IMR-90 (cell line): ENCODE measurements at regions not wholly inside any gene's neighbourhood (a gene's known extent, or its start where the extent isn't known, plus 50 kb on each side); places are given as distances from the start of the nearest gene placed in this dataset.

Experiments
- ATAC-seq: fragments of 200-7000 bp; cut with Tn5 transposase; 2 replicates; pipeline ENCODE4 v1.9.1; 2020; ENCODE audit warnings: low read depth, mild to moderate bottlenecking, moderate library complexity
- BruUV-seq: library from RNA; stranded (reverse); fragments of 400-500 nt; replicated peaks from 2 replicates; lab custom pipeline; 2021; lab: Mats Ljungman, UMichigan
- CTCF ChIA-PET: fragments of 300-600 bp; formaldehyde crosslinking; extraction: SDS; loops from one replicate; lab custom pipeline; 2021; ENCODE audit warnings: antibody characterized with exemption; lab: Yijun Ruan, JAX
- POLR2A ChIA-PET: fragments of 300-600 bp; sonication (Branson Sonifier 250); formaldehyde crosslinking; loops from one replicate; lab custom pipeline; 2022; ENCODE audit warnings: antibody characterized with exemption; ENCODE audit not compliant: unreplicated experiment; lab: Charles Lee
- DNase-seq: peaks from one replicate; pipeline ENCODE4 v3.0.0; 2013
- H2AFZ ChIP-seq: replicated peaks from 2 replicates; pipeline ENCODE3; 2013; ENCODE audit warnings: low read length, mild to moderate bottlenecking; ENCODE audit not compliant: poor library complexity
- H2AK5ac ChIP-seq: 2 replicates; pipeline ENCODE4 v1.6.1; 2013; ENCODE audit warnings: low read depth, low read length, inconsistent platforms
- H2AK9ac ChIP-seq: replicated peaks from 2 replicates; pipeline ENCODE3; 2013; ENCODE audit warnings: mild to moderate bottlenecking, low read depth, low read length, moderate library complexity; ENCODE audit not compliant: poor library complexity
- H2BK120ac ChIP-seq: 2 replicates; pipeline ENCODE4 v1.6.1; 2013; ENCODE audit warnings: low read depth, low read length, inconsistent platforms
- H2BK15ac ChIP-seq: 3 replicates; pipeline ENCODE4 v1.6.1; 2013; ENCODE audit warnings: low read depth, low read length, inconsistent platforms
- H2BK20ac ChIP-seq: 2 replicates; pipeline ENCODE4 v1.6.1; 2013; ENCODE audit warnings: low read depth, mild to moderate bottlenecking, inconsistent platforms, low read length, moderate library complexity
- H2BK5ac ChIP-seq: 2 replicates; pipeline ENCODE4 v1.6.1; 2013; ENCODE audit warnings: mild to moderate bottlenecking, low read depth, low read length, inconsistent platforms; ENCODE audit not compliant: poor library complexity, severe bottlenecking
- H3K14ac ChIP-seq: replicated peaks from 2 replicates; pipeline ENCODE4 v1.6.1; 2013; ENCODE audit warnings: low read depth, low read length, inconsistent platforms
- H3K18ac ChIP-seq: 2 replicates; pipeline ENCODE4 v1.6.1; 2013; ENCODE audit warnings: low read depth, low read length, control low read depth
- H3K23ac ChIP-seq: 2 replicates; pipeline ENCODE4 v1.6.1; 2013; ENCODE audit warnings: low read depth, low read length, inconsistent platforms
- H3K27ac ChIP-seq: 2 replicates; pipeline ENCODE4 v1.5.1; 2013; ENCODE audit warnings: mild to moderate bottlenecking, control low read depth, low read length; ENCODE audit not compliant: insufficient read depth
- H3K27me3 ChIP-seq: 2 replicates; pipeline ENCODE4 v1.6.1; 2013; ENCODE audit warnings: low read length; ENCODE audit not compliant: control insufficient read depth, insufficient read depth
- H3K36me3 ChIP-seq: 2 replicates; pipeline ENCODE4 v1.6.1; 2013; ENCODE audit warnings: low read length, mixed read lengths; ENCODE audit not compliant: control insufficient read depth, insufficient read depth
- H3K4ac ChIP-seq: 2 replicates; pipeline ENCODE4 v1.6.1; 2013; ENCODE audit warnings: low read depth, low read length, inconsistent platforms
- H3K4me1 ChIP-seq: 2 replicates; pipeline ENCODE4 v1.6.1; 2013; ENCODE audit warnings: low read length, mixed read lengths; ENCODE audit not compliant: control insufficient read depth, insufficient read depth
- H3K4me2 ChIP-seq: 2 replicates; pipeline ENCODE4 v1.6.1; 2013; ENCODE audit warnings: low read depth, mild to moderate bottlenecking, control low read depth, low read length, moderate library complexity
- H3K4me3 ChIP-seq: 2 replicates; pipeline ENCODE4 v1.5.1; 2013; ENCODE audit warnings: low read depth, mild to moderate bottlenecking, control low read depth, low read length, moderate library complexity; ENCODE audit not compliant: insufficient read depth
- H3K56ac ChIP-seq: 2 replicates; pipeline ENCODE4 v1.6.1; 2013; ENCODE audit warnings: low read length, inconsistent platforms; ENCODE audit not compliant: insufficient read depth; ENCODE audit errors: extremely low read depth
- H3K79me1 ChIP-seq, 2 experiments: 2 replicates each; pipeline ENCODE4 v1.6.1; 2013; ENCODE audit warnings: low read length in 2 of 2, inconsistent platforms in 1 of 2, low read depth in 1 of 2
- H3K9ac ChIP-seq: 2 replicates; pipeline ENCODE4 v1.6.1; 2013; ENCODE audit warnings: low read depth, low read length, control low read depth
- H3K9me1 ChIP-seq: 2 replicates; pipeline ENCODE4 v1.6.1; 2013; ENCODE audit warnings: low read length, inconsistent platforms; ENCODE audit not compliant: insufficient read depth
- H3K9me3 ChIP-seq: 2 replicates; pipeline ENCODE4 v1.6.1; 2013; ENCODE audit warnings: low read length; ENCODE audit not compliant: control insufficient read depth, insufficient read depth
- H4K20me1 ChIP-seq: 2 replicates; pipeline ENCODE4 v1.6.1; 2013; ENCODE audit warnings: low read length, inconsistent platforms; ENCODE audit not compliant: insufficient read depth
- H4K5ac ChIP-seq: 2 replicates; pipeline ENCODE4 v1.6.1; 2013; ENCODE audit warnings: mild to moderate bottlenecking, low read depth, low read length, control low read depth
- H4K8ac ChIP-seq, 2 experiments: 2 replicates each; pipeline ENCODE4 v1.6.1; 2013; ENCODE audit warnings: low read depth in 2 of 2, low read length in 2 of 2, control low read depth in 1 of 2, inconsistent platforms in 1 of 2
- H4K91ac ChIP-seq: 2 replicates; pipeline ENCODE4 v1.6.1; 2013; ENCODE audit warnings: low read depth, low read length, inconsistent platforms; ENCODE audit not compliant: insufficient read depth
- BHLHE40 ChIP-seq: fragments of 150-350 bp; IDR thresholded peaks from 2 replicates; pipeline ENCODE4 v1.6.1; 2016; ENCODE audit warnings: mild to moderate bottlenecking, low read depth, low read length
- CEBPB ChIP-seq: IDR thresholded peaks from 2 replicates; pipeline ENCODE4 v1.6.1; 2012; ENCODE audit warnings: low read depth, low read length, improper control_type of control experiment
- ELK1 ChIP-seq: fragments of 150-350 bp; IDR thresholded peaks from 2 replicates; pipeline ENCODE4 v1.6.1; 2016; ENCODE audit warnings: low read depth, mild to moderate bottlenecking, low read length, moderate library complexity, borderline replicate concordance
- MAFK ChIP-seq: IDR thresholded peaks from 2 replicates; pipeline ENCODE4 v1.6.1; 2012; ENCODE audit warnings: low read depth, low read length, improper control_type of control experiment
- MAZ ChIP-seq: IDR thresholded peaks from 2 replicates; pipeline ENCODE4 v1.6.1; 2012; ENCODE audit warnings: low read depth, mild to moderate bottlenecking, low read length, improper control_type of control experiment, moderate library complexity, borderline replicate concordance
- MXI1 ChIP-seq: IDR thresholded peaks from 2 replicates; pipeline ENCODE4 v1.6.1; 2012; ENCODE audit warnings: low read depth, mild to moderate bottlenecking, low read length, moderate library complexity, borderline replicate concordance
- POLR2A ChIP-seq: IDR thresholded peaks from 2 replicates; pipeline ENCODE4 v1.6.1; 2012; ENCODE audit warnings: mild to moderate bottlenecking, low read depth, low read length
- RAD21 ChIP-seq: IDR thresholded peaks from 2 replicates; pipeline ENCODE4 v1.6.1; 2012; ENCODE audit warnings: low read length, improper control_type of control experiment
- RCOR1 ChIP-seq: IDR thresholded peaks from 2 replicates; pipeline ENCODE4 v1.6.1; 2012; ENCODE audit warnings: mild to moderate bottlenecking, low read length, improper control_type of control experiment; ENCODE audit not compliant: insufficient replicate concordance
- RFX5 ChIP-seq: IDR thresholded peaks from 2 replicates; pipeline ENCODE4 v1.8.0; 2012; ENCODE audit warnings: low read depth, mild to moderate bottlenecking, low read length, moderate library complexity
- SMC3 ChIP-seq: fragments of 150-350 bp; IDR thresholded peaks from 2 replicates; pipeline ENCODE4 v1.6.1; 2016; ENCODE audit warnings: low read depth, mild to moderate bottlenecking, antibody characterized with exemption, low read length, moderate library complexity
- USF2 ChIP-seq: fragments of 150-350 bp; IDR thresholded peaks from 2 replicates; pipeline ENCODE4 v1.6.1; 2017; ENCODE audit warnings: mild to moderate bottlenecking, antibody characterized with exemption, low read length, low read depth
- WGBS, 2 experiments: methylation state at CpG; one replicate each; pipeline versions ENCODE4 v1.1.5 to v1.1.7; 2013; ENCODE audit warnings: missing lambda C conversion rate in 2 of 2; ENCODE audit not compliant: insufficient read length in 1 of 2; ENCODE audit errors: extremely low coverage in 2 of 2; 5-methylcytosine and 5-hydroxymethylcytosine counted together
- dilution Hi-C: fragments of 300-500 bp; cut with HindIII; formaldehyde crosslinking; loops from one replicate; pipeline ENCODE4 v1.14.3; 2018; ENCODE audit warnings: low sequenced_read_pairs; ENCODE audit not compliant: unreplicated experiment
- in situ Hi-C: fragments of 300-500 bp; cut with MboI; formaldehyde crosslinking; loops from 3 replicates; pipeline ENCODE4 v1.14.3; 2019; ENCODE audit warnings: low sequenced_read_pairs, inconsistent platforms, mixed read lengths
- intact Hi-C: fragments of 100-400 bp; cut with micrococcal nuclease; formaldehyde crosslinking; loops from 2 replicates; pipeline ENCODE4 v1.10.0; 2022
- TF ChIP-seq, protein P1 (sequence below): conservative IDR thresholded peaks from 2 replicates; pipeline ENCODE4 v1.5.1; 2012; ENCODE audit warnings: mild to moderate bottlenecking, low read depth, low read length, improper control_type of control experiment

DNA sequence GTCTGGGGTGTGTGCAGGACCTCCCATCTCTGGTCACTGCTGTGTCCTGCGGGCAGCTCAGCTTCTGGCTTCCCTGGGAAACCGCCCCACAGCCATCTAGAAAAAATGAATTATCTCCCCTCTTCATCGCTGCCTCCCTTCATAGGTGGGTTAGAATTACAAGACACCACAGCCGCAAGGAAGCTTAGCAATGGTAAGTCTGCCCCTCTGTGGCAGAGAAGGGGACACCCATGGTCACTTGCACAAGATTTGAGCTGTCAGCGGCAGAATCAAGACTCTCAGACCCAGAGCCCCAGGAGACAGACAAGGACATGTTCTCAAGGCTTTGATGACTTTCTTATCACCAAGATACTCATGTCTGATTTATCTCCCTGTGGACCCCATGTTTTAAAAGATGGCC is 110.8 kb upstream of the PABPC3 start:
- no peak overlapping the region for H2BK120ac ChIP-seq
- H3K23ac ChIP-seq: no peak overlapping the region
- WGBS, 2 experiments: no CpG with 5 or more reads among the region's 5 CpGs
- H3K4ac ChIP-seq: no peak overlapping the region
- no peak overlapping the region for H4K8ac ChIP-seq
- no peak overlapping the region for H3K27ac ChIP-seq
- H3K4me3 ChIP-seq: no peak overlapping the region
- H4K5ac ChIP-seq: no peak overlapping the region
- POLR2A ChIA-PET: no interaction called here
- no peak overlapping the region for H3K18ac ChIP-seq
- DNase-seq (no peak), ATAC-seq (no peak)
- dilution Hi-C loops: no loop called here
- TF ChIP-seq SMC3: no peak
- TF ChIP-seq RAD21: no peak
- TF ChIP-seq MAFK: no peak
- TF ChIP-seq POLR2A: no peak
- no peak for TF ChIP-seq MXI1
- no peak for TF ChIP-seq RCOR1
- TF ChIP-seq ELK1: no peak
- TF ChIP-seq MAZ: no peak
- no peak for TF ChIP-seq CEBPB
- TF ChIP-seq, protein P1, sequence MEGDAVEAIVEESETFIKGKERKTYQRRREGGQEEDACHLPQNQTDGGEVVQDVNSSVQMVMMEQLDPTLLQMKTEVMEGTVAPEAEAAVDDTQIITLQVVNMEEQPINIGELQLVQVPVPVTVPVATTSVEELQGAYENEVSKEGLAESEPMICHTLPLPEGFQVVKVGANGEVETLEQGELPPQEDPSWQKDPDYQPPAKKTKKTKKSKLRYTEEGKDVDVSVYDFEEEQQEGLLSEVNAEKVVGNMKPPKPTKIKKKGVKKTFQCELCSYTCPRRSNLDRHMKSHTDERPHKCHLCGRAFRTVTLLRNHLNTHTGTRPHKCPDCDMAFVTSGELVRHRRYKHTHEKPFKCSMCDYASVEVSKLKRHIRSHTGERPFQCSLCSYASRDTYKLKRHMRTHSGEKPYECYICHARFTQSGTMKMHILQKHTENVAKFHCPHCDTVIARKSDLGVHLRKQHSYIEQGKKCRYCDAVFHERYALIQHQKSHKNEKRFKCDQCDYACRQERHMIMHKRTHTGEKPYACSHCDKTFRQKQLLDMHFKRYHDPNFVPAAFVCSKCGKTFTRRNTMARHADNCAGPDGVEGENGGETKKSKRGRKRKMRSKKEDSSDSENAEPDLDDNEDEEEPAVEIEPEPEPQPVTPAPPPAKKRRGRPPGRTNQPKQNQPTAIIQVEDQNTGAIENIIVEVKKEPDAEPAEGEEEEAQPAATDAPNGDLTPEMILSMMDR: no peak
- no peak for TF ChIP-seq RFX5
- TF ChIP-seq USF2: no peak
- no peak for TF ChIP-seq BHLHE40
- CTCF ChIA-PET: interaction anchor here (1.7 kb wide), 1 partner anchor 10 kb away, joined by 3 read pairs; no protein-coding TSS in a partner anchor
- H3K4me2 ChIP-seq: no peak overlapping the region
- no peak overlapping the region for H2BK5ac ChIP-seq
- no peaks in the 10 kb centered on the region for H3K4me1 ChIP-seq
- no peaks in the 10 kb centered on the region; the same call in 1 of the 2 replicates for H3K9me3 ChIP-seq
- peaks cover 13% of the 10 kb centered on the region for H3K27me3 ChIP-seq
- H2AFZ ChIP-seq: no peak overlapping the region
- H2AK5ac ChIP-seq: no peak overlapping the region
- no peak overlapping the region for H3K14ac ChIP-seq
- intact Hi-C loops: no loop called here
- no peak overlapping the region for H2BK15ac ChIP-seq
- H4K91ac ChIP-seq: no peak overlapping the region
- no peak overlapping the region for H2AK9ac ChIP-seq
- no peak overlapping the region for H3K56ac ChIP-seq
- H3K9ac ChIP-seq: no peak overlapping the region
- H3K79me1 ChIP-seq: no peaks in the 10 kb centered on the region
- no peaks in the 10 kb centered on the region for H3K9me1 ChIP-seq
- no peaks in the 10 kb centered on the region for H4K20me1 ChIP-seq
- no peak overlapping the region for H2BK20ac ChIP-seq
- in situ Hi-C loops: no loop called here
- no TSS peak for BruUV-seq
- H3K36me3 ChIP-seq: no peaks in the 10 kb centered on the region
